GM12872 (cell line): ENCODE measurements at regions not wholly inside any gene's neighbourhood (a gene's known extent, or its start where the extent isn't known, plus 50 kb on each side); places are given as distances from the start of the nearest gene placed in this dataset.

Experiments
- CTCF ChIP-seq: IDR thresholded peaks from 3 replicates; pipeline ENCODE4 v1.5.1; 2011; ENCODE audit warnings: low read depth, mild to moderate bottlenecking, low read length, moderate library complexity; ENCODE audit not compliant: insufficient read depth

GRCh38 chr11:95503047-95503446 is 272.0 kb upstream of the SESN3 start:
- no peak for TF ChIP-seq CTCF

- no peak for TF ChIP-seq CTCF
Measured at GRCh38 chr11:95502522-95502921, 271.5 kb upstream of the SESN3 start.

- no peak for TF ChIP-seq CTCF
Measured at GRCh38 chr11:95501761-95502266, 270.8 kb upstream of the SESN3 start.

- no peak for TF ChIP-seq CTCF
Measured at GRCh38 chr11:95500466-95500865, 269.5 kb upstream of the SESN3 start.

- TF ChIP-seq CTCF, result no peak
Measured at GRCh38 chr11:95499516-95500135, 268.6 kb upstream of the SESN3 start.

GRCh38 chr11:95498722-95499425 is 267.9 kb upstream of the SESN3 start:
- no peak for TF ChIP-seq CTCF

- no peak for TF ChIP-seq CTCF
Measured at GRCh38 chr11:95496901-95497300, 265.9 kb upstream of the SESN3 start.
